ENCODE measurements at regions not wholly inside any gene's neighbourhood (a gene's known extent, or its start where the extent isn't known, plus 50 kb on each side); places are given as distances from the start of the nearest gene placed in this dataset.
"Not testable (repeated sequence)": the region's sequence is repeated elsewhere in the genome, so short reads cannot be mapped to it uniquely, and the experiment has no call there.

DNA sequence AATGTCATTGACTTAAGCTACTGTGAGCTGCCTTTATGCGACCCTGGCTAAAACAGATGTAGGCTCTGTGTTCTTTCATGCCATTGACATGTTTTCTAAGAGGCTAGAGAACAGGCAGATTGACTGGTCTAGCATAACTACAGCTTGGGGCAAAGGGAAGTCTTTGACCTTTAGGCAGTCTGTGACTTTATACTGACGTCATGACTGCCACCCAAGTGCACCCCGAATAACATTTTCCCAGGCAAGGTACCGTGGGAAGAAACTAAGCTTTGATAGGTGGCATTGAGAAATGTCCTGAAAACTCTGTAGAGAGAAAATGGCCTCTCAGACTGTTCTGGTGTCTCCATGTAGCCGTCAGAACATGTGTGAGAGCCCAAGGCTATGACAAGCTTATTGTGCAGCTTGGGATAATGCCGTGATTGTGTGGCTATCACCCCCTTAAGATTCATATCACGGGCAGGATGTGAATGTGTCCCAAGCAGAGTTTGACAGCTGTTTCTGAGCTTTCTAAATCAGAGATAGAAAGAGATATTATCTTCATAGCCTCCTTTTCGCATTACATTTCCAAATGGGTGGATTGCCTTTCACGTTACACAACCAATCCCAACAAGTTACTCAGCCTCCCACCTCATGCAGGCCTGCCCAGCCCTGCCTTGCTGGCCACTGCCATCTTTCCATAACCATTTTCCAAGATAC lies 672.2 kb upstream of the ACVR2A start:
- DNase-seq = no peak

GRCh38 chr2:147171941-147172340 lies 672.9 kb upstream of the ACVR2A start:
- DNase-seq = no peak

- DNase-seq = no peak
Observed at GRCh38 chr2:147170932-147171331, 673.9 kb upstream of the ACVR2A start.

- DNase-seq = no peak
Observed at GRCh38 chr2:147165697-147166382, 679.0 kb upstream of the ACVR2A start.

- no peak for DNase-seq
Observed at GRCh38 chr2:147164563-147164962, 680.3 kb upstream of the ACVR2A start.

DNA sequence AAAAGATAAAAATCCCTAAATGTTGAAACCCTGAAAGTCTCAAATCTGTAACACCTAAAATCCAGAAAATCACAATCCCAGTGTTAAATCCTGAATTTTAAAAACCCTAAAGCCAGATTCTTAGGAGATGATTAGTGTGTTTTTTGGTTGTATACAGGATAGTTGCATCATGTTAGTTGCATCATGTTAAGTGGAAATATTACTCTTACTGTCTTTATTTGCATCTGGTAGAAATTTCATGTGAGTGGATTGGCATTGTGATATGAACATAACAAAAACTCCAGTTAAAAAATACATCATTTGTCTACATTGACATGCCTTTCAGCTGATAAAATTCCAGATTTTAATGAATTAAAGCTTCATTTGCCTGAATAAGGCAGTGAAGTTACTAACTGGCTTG lies 683.1 kb upstream of the ACVR2A start:
- no peak for DNase-seq

DNA sequence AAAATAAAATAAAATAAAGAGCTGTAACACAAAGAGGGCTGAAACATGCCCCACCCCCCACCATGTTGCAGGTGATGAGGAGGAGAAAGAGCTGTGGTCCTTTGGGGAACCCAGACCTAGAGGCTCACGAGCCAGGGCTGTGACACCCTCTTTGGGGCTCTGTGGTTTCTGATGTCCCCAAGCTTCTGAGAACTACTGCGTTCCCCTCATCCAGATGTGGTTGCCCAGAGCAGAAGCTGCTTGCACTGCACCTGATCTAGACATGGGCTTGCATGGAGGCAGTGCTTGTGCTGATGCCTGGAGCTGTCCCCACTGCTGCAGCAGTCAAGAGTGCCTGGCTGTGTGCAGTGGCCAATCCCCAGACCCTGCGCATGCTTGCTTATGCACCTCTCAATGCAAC lies 687.9 kb upstream of the ACVR2A start:
- no peak for DNase-seq

DNA sequence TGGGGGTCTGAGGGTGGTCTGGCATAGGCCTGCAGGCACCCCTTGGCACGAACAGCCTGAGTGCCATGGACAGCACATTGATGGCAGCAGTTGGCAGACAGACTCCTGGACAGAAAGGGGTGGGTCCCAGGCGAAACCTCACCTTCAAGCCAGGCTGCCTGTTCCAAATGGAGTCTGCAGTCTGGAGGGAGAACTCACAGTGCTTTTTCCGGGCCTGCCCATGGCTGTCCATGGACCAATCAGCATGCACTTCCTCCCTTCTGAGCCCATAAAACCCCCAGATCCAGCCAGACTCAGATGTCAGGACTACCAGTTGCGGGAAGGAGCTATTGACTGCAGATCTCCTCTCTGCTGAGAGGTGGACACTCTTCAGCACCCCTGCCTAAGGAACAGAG lies 694.6 kb upstream of the ACVR2A start:
- no peak for DNase-seq

DNA sequence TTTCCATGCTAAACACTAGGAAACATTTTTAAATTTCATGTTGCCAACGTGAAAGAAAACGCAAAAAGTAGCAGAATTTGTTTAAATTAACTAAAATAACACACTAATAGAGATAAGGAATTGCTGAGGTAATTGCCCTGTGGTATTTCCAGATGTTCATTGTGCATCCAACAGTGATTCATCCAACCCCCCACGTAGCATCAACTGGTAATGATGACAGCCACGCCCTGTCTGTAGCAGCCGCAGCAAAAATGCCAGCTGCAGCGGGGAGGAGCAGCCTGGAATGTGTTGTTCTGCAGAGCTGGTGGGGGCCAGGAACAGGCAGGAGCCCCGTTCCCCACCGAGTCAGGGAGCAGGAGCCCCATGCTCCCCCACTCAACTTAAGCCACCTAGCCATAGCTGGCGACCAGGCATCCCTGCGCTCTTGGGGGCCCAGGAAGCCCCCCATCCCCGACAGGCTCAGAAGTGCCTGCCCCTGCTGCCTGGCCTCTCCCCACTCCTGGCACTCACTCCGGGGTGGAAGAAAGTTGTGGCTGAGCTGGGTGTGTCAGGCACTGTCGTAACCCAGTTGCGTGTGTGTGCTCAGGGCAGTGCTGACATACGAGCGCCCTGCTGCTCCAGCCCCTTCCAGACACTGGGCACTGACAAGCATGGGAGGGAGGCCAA lies 695.1 kb upstream of the ACVR2A start:
- DNase-seq = no peak

DNA sequence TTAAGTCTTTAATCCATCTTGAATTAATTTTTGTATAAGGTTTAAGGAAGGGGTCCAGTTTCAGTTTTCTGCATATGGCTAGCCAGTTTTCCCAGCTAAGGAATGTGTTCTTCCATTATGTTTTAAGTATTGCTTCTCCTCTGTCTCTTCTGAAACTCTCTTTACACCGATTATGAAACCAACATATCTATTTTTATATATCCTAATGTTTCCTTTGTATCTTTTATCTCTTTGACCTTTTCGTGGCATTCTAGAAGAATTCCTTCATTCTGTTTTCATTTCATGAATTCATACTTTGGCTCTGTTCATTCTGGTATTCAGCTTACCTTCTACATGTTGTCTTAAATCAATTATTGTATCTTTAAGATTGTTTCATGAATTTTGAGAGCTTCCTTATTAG lies 697.0 kb upstream of the ACVR2A start:
- DNase-seq = no peak

DNA sequence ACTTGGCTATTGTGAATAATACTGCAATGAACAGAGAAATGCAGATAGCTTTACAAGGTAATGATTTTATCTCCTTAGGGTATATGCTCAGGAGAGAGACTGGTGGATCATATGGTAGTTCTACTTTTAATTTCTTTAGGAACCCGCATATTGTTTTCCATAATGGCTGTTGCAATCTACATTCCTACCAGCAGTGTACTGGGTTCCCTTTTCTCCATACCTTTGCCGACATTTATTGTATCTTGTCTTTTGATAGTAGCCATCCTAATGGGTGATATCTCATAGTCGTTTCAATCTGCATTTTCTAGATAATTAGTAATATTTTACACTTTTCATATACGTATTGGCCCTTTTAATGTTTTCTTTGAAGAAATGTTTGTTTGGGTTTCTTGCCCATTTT lies 702.9 kb upstream of the ACVR2A start:
- DNase-seq = no peak

DNA sequence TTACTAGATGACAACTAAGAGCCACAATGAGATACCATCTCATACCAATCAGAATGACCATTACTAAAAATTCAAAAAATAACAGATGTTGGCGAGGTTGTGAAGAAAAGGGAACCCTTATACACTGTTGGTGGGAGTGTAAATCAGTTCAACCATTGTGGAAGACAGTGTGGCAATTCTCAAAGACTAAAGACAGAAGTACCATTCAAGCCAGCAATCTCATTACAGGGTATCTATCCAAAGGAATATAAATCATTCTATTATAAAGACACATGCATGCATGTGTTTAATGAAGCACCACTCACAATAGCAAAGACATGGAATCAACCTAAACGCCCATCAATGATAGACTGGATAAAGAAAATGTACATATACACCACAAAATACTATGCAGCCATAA lies 705.1 kb upstream of the ACVR2A start:
- DNase-seq = not testable (repeated sequence)

- no peak for DNase-seq
Observed at GRCh38 chr2:147137711-147138110, 707.1 kb upstream of the ACVR2A start.

DNA sequence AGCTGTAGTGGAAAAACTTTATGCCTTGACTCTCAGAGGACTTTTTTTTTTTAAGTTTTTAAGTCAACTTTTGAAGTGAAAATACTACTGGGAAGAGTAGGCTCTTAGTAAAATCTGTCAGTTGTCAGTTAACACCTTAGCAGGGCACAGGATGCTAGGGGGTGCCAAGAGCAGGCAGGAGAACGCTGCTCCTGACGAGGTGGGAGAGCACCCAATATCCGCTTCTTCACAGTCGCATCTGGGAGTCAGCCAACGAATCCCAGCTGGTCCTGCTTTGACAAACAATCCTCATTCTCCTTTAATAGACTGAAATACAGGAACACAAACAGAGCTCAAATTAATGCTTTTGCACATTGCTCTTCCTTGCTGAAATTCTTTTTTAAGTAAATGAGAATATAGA lies 709.5 kb upstream of the ACVR2A start:
- DNase-seq = peak in 1 of 3 experiments; percentile 20

DNA sequence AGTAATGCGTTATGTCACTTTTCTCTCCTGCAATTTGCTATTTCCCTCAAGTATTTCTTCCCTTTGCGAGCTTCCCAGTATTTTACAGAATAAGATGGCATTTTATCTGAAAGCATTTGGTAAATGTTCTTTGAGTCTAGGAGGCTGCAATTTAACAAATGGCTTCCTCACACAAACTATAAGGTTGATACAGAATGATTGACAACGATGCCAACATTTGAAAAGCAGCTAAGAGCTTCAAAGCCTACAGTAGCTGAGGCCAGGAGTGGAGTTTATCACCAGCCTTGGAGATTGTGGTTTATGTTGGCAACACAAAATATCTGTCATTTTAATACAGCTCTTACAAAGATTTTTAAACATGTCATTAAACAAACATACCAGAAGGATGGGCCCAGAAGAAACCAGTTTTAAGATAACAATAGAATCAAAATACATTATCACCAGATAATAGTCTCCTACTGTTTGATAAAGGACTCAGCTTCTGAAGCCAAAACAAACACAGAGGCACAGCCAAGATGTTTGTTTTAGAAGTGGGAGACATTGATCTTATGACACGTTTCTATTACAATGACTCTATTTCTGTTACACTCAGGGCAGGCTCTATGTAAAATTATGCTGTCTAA lies 711.4 kb upstream of the ACVR2A start:
- peak; percentile 6 to 65 (median 24) for DNase-seq

GRCh38 chr2:147125145-147125544 lies 719.7 kb upstream of the ACVR2A start:
- DNase-seq = no peak

DNA sequence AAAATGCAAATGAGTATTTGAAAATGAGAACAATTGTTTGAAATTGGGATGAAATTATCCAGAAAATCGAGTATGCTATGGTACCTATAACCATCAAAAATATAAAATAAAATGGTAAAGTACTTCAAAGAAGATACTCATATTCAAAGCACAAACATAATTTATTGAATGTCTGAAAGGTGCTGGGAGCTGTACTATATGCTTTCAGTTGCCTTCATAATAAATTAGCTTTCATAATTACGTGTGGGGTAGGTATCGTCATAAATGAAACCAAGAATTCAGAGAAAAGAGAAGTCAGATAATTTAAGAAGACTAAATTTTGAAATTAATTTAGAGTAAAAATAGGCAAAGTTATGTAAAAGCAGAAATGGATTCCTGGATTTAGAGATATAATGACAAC lies 721.9 kb upstream of the ACVR2A start:
- DNase-seq = no peak

GRCh38 chr2:147110962-147111361 lies 733.9 kb upstream of the ACVR2A start:
- no peak for DNase-seq

DNA sequence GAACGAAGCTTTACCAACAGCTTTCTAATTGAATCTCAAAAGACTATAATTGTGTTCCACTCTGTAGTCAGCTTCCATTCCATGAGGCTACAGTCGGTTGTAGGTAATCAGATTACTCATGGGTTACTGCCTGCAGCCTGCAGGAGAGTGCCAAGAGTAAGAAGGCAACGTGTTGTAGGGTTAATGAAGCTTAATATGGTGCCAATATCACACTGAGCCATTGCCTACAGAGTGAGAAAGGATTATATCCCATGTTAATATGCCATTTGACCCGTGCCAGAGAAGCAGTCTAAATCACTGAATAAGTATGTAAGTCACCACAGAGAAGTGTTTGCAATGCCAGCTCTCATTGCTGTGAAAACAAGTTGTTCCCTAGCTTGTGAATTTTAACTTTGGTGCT lies 734.5 kb upstream of the ACVR2A start:
- no peak for DNase-seq

DNA sequence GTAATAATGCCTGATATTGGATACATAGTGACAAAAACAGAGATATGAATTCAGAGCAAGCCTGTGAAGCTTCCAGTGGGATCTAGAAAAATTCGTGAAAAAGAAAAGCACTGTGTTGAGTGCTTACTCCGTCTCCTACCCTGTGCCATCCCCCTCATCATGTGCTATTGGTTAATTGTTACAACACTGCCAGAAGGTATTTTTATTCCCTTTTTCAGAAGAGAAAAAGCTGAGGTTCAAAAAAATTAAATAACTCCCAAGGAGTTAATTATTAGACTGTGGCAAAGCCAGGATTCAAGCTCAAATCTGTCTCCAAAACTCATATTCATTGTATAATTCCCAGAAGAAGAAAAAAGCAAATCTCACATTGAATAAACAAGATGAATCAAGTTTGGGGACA lies 735.5 kb upstream of the ACVR2A start:
- DNase-seq = no peak

DNA sequence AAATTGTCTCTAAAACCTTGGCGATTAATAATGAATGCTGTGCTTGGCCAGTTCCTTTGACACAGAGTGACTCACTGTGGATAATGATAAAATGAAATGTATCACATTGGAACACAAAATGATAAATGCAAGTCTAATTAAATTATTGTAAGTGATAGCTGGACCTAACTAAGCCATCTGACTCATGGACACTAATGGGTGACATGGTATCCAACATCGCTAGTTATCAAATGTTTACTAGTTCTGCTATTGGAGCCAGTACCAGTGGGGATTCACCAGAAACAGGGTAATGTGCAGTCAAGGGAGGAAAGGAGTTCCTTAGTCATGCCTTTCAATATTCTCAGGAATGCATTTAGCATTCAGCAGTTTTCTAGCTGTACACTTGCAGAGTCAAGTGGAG lies 736.3 kb upstream of the ACVR2A start:
- no peak for DNase-seq

GRCh38 chr2:147101941-147102790 lies 742.7 kb upstream of the ACVR2A start:
- no peak for DNase-seq
